OCI-LY3 (cell line): ENCODE measurements at regions not wholly inside any gene's neighbourhood (a gene's known extent, or its start where the extent isn't known, plus 50 kb on each side); places are given as distances from the start of the nearest gene placed in this dataset.

Experiments
- EZH2phosphoT487 ChIP-seq: fragments of 200-600 bp; shearing (Covaris generic); IDR thresholded peaks from 2 replicates; pipeline ENCODE4 v1.6.1; 2018; ENCODE audit warnings: antibody characterized with exemption, mixed run types, low read depth
- TF ChIP-seq, protein P1 (sequence below): fragments of 200-600, 300-600 bp; sonication (generic); IDR thresholded peaks from 2 replicates; pipeline ENCODE4 v1.5.1; 2014; ENCODE audit warnings: antibody characterized with exemption, low read length, low read depth

- TF ChIP-seq, protein P1, sequence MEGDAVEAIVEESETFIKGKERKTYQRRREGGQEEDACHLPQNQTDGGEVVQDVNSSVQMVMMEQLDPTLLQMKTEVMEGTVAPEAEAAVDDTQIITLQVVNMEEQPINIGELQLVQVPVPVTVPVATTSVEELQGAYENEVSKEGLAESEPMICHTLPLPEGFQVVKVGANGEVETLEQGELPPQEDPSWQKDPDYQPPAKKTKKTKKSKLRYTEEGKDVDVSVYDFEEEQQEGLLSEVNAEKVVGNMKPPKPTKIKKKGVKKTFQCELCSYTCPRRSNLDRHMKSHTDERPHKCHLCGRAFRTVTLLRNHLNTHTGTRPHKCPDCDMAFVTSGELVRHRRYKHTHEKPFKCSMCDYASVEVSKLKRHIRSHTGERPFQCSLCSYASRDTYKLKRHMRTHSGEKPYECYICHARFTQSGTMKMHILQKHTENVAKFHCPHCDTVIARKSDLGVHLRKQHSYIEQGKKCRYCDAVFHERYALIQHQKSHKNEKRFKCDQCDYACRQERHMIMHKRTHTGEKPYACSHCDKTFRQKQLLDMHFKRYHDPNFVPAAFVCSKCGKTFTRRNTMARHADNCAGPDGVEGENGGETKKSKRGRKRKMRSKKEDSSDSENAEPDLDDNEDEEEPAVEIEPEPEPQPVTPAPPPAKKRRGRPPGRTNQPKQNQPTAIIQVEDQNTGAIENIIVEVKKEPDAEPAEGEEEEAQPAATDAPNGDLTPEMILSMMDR: no peak
- no peak for TF ChIP-seq EZH2phosphoT487
Measured at GRCh38 chr14:48747561-48748089, 838.6 kb downstream of the RPS29 start.
